22Rv1 (cell line): ENCODE measurements at regions not wholly inside any gene's neighbourhood (a gene's known extent, or its start where the extent isn't known, plus 50 kb on each side); places are given as distances from the start of the nearest gene placed in this dataset.

Experiments used
- H3K27ac ChIP-seq: fragments of 450-650 bp; 2 replicates; pipeline ENCODE4 v1.5.1; 2017
- CTCF ChIP-seq: fragments of 450-650 bp; IDR thresholded peaks from 2 replicates; pipeline ENCODE4 v1.5.1; 2017; ENCODE audit warnings: mild to moderate bottlenecking
- ZFX ChIP-seq: fragments of 450-650 bp; IDR thresholded peaks from 2 replicates; pipeline ENCODE4 v1.6.1; 2017; ENCODE audit warnings: antibody characterized with exemption, borderline replicate concordance

GRCh38 chr2:120860579-120860922 is 124.9 kb downstream of the GLI2 start:
- no peak for TF ChIP-seq CTCF
- no peak for TF ChIP-seq ZFX
- no peak overlapping the region for H3K27ac ChIP-seq

- H3K27ac ChIP-seq = no peak overlapping the region
- TF ChIP-seq ZFX = no peak
- TF ChIP-seq CTCF = no peak
Observed at GRCh38 chr2:120861191-120861575, 125.5 kb downstream of the GLI2 start.

GRCh38 chr2:120861576-120862191 is 126.0 kb downstream of the GLI2 start:
- TF ChIP-seq ZFX (no peak), CTCF (no peak)
- H3K27ac ChIP-seq = no peak overlapping the region

GRCh38 chr2:120862201-120863060 is 126.8 kb downstream of the GLI2 start:
- H3K27ac ChIP-seq = no peak overlapping the region
- no peak for TF ChIP-seq ZFX
- TF ChIP-seq CTCF = no peak

GRCh38 chr2:120863146-120863545 is 127.5 kb downstream of the GLI2 start:
- no peak overlapping the region for H3K27ac ChIP-seq

GRCh38 chr2:120863661-120864320 is 128.1 kb downstream of the GLI2 start:
- TF ChIP-seq ZFX (no peak), CTCF (no peak)
- H3K27ac ChIP-seq = no peak overlapping the region

More at GRCh38 chr2:120863146-120863545, 127.5 kb downstream of the GLI2 start:
- TF ChIP-seq CTCF = no peak
- no peak for TF ChIP-seq ZFX

- H3K27ac ChIP-seq = no peak overlapping the region
- TF ChIP-seq ZFX (no peak), CTCF (no peak)
Observed at GRCh38 chr2:120864981-120865380, 129.3 kb downstream of the GLI2 start.
